ENCODE measurements at regions not wholly inside any gene's neighbourhood (a gene's known extent, or its start where the extent isn't known, plus 50 kb on each side); places are given as distances from the start of the nearest gene placed in this dataset.
A peak's percentile ranks its signal among the peaks of the same experiment; 100 is the strongest.
"Not testable (repeated sequence)": the region's sequence is repeated elsewhere in the genome, so short reads cannot be mapped to it uniquely, and the experiment has no call there.

DNA sequence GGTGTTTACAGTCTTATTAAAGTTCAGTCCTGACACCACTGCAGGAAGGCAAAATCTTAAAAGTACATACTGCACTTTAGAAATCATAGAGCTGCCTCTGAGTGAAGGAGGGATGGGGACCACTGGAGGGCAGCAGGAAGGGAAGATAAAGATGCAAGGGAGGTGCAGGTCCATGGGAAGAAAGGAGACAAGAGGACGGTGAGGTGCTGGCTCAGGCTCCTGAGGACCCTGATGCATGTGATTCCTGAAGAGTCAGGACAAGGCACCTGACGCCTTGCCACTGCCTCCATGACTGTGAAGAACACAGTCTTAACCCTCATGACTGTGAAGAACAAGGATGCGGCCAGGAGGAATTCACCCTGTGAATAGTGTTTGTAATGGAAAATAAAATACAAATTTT, 116.2 kb upstream of the NPAS2 start:
- DNase-seq = no peak

DNA sequence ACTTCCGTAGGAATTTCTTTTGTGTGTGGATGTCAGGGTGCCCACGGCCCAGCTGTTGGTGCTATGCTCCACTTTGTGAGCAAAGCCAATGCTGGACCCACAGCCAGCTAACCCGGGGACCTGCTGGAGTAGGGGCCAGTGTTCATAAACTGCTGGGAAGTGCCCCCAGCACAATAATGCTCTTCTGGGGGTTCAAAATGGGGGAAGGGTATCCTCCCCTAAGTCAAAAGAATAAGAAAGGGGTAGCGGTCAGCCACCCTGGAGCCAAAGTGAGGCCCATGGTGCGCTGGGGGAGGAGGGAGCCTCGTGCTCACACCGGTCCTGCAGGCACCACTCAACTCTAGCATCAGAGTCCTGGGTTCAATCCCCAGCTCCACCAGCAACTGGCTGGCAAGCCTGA, 115.8 kb upstream of the NPAS2 start:
- DNase-seq = no peak

DNA sequence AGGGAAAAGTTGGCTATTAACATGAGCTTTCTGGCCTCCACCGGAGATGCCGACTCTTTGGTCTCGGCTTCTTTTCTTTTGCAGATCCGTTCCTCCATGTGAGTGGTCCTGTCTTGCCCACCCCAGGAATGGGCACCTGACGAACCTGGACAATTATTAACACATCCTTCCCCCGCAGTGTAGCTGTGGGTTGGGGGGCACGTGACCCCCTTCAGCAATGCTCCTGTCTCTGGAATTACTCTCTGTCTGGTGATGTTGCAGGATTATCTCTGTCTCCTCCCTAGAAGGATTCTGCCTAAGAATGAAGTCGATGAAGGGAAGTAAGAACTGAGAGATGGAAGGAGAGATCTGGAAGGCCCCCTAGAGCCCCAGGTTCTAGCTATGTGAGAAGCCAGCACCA, 115.2 kb upstream of the NPAS2 start:
- no peak for DNase-seq

DNA sequence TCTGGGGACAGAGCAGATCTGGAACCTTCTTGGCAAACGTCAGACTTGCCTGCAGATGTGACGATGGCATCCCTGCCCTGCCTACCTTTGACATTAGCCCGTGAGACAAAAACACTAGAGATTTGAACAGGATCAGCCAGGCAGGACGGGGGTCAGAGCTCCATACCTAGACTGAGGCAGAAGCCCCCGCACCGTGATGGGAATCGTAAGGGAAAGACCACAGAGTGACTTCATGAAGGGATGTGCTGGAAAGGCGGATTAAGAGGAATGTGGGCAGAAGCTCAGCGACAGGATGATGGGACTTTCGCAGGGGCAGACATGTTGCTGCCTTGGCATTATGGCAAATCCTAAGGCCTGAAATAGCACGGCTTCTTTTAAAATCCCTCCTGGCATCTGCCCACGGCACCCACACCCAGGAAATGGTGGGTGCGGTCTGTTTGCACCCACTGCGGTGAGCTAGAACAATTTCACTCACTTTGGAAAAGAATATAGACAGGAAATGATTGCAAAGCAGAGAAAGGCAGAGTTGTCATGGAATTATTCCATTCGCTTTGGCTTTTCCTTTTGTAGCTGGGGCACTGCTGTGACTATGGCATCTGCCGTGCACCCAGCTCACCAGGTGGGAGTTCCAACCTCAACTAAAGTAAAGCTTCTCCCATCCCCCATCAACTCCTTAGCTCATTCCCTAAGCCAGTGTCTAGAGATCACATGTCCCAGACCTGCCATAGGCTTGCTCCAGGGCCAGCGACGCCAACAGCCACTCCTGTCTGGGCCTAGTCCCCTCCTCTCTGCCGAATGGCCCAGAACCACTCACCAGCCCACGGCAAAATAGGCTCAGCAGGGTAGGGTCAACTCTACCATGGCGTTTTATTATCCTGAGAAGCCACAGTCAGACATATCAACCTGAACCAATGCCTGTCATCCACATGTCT, 112.7 kb upstream of the NPAS2 start:
- no peak for DNase-seq

DNA sequence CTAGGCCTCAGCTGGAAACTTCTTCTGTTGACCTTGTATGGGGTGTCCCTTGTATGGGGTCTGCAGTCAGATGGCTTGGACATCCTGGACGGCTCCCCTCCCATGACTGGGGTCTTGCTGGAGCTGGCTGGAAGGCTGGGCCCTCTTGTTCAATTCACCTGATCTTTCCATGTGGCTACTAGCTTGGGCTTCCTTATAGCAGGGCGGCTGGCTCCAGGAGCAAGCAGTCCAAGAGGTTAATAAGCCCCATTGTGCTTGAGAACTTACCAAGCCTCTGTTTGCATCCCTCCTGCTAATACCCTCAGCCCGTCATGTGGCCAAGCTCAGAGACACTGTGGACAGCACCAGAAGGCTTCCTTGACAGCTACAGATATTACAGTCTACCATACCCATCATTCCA, 111.6 kb upstream of the NPAS2 start:
- no peak for DNase-seq

DNA sequence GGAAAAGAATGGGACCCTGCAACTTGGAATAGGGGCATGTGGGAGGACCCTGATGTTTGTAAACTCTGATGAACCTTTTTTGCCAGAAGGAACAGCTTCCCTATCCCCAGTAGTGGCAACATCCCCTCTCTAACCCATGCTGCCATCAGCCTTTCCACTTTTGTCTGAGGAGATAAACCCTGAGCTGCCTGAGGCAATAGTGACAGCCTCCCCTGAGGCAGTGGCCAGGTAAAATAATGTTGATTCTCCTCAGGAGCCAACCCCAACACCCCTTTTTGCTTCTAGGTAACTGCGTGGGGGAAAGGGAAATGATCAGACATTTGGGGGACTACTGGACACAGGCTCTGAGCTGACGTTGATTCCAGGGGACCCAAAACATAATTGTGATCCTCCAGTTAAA, 106.8 kb upstream of the NPAS2 start:
- no peak for DNase-seq

DNA sequence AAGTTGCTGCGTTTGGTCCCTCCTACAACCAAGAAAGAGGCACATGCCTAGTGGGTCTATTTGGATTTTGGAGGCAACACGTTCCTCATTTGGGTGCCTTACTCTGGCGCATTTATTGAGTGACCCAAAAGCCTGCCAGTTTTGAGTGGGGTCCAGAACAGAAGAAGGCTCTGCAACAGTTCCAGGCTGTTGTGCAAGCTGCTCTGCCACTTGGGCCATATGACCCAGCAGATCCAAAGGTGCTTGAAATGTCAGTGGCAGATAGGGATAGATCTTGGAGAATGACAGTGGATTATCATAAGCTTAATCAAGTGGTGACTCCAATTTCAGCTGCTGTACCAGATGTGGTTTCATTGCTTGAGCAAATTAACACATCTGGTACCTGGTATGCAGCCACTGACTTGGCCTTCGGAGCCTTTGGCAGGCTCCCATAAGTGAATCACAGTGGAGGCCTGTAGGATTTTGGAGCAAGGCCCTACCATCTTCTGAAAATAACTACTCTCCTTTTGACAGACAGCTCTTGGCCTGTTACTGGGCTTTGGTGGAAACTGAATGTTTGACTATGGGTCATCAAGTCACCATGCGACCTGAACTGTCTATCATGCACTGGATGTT, 105.4 kb upstream of the NPAS2 start:
- DNase-seq = not testable (repeated sequence)

DNA sequence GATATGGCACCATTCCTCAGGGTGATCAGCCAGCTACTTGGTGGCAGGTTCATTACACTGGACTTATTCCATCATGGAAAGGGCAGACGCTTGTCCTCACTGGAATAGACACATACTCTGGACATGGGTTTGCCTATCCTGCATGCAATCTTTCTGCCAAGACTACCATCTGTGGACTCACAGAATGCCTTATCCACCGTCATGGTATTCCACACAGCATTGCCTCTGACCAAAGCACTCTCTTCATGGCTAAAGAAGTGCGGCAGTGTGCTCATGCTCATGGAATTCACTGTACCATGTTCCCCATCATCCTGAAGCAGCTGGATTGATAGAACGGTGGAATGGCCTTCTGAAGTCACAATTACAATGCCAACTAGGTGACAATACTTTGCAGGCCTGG, 104.1 kb upstream of the NPAS2 start:
- DNase-seq = not testable (repeated sequence)

DNA sequence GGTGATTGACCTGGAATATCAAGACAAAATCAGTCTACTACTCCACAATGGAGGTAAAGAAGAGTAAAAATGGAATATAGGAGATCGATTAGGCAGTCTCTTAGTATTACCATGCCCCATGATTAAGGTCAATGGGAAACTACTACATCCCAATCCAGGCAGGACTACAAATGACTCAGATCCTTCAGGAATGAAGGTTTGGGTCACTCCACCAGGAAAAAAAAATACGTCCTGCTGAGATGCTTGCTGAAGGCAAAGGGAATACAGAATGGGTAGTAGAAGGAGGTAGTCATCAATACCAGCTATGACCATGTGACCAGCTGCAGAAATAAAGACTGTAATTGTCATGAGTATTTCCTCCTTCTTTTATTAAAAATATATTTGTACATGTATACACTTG, 103.4 kb upstream of the NPAS2 start:
- no peak for DNase-seq

DNA sequence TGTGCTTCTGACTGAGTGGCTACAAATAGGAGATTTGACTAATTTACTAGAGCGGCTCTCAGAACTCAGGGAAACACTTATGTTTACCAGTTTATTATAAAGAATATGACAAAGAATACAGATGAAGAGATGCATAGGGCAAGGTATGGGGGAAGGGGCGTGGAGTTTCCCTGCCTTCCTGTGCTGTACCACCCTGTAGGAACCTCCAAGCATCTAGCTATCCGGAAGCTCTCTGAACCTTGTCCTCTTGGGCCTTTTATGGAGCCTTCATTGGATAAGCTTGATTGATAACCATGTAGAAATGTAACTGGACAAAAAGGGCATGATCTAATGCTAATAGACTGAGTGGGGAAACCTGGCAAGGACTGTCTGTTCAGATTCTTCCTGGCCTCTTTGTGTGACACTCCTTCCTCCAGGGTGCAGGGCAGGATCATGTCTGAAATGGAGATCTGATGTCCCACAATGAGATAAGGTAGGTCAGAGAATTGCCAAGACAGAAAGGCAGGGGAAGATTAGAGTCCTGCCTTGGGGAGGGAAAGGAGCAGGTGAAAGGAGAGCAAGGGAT, 101.8 kb upstream of the NPAS2 start:
- no peak for DNase-seq

DNA sequence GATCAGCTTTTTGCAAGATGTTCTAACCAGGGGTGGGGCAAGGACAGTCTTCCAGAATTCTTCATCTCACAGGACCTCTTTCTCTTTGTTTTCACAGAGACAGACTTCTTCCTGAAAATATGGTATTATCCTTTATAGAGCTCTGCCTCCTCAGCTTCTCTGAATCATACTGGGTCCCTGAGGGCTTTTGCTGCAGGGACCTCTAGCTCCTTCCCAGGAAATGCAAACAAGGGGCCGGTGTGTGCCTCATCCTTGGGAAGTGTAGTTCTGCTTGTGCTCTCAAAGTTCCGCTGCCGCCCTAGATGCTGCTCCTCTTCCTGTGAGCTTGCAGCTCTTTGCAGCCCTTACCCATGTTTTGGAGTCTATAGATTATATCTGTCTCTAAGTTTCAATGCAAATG, 99.5 kb upstream of the NPAS2 start:
- DNase-seq = no peak

DNA sequence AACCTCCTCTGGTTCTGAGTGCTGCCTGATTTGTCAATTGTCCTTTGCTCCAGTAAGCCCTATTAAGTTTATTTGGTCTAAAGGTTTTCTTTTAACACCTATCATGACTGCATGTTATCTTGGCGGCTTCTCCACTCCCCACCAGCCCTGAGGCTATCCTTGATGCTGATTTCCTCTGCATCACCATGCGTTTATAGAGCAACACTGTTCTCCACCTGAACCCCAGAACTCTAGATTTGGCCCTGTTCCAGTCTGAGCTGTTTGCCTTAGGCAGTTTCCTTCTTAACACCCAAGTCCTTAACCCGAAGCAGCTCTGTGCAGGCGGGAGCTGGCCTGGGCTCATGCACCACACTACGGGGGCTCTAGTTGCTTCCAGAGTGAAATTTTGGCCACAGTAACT, 98.2 kb upstream of the NPAS2 start:
- DNase-seq = no peak

DNA sequence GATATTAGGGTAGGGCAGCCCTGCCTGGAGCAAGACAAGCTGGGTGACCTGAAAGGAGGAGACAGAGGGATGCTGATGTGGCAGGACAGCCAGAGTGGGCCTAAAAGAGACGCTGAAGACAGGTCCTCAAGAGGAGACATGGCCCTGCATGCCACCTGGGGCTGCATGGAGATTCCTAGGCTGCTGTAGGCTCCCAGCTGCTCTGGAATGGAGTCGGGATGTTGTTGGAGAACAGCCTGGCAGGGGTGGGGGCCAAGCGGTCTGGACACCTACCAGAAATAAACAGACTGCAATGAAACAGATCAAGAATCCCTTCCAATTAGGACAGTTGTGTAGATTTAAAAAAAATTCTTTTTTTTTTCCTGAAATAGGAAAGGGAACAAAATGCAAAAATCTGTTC, 97.8 kb upstream of the NPAS2 start:
- DNase-seq = no peak

DNA sequence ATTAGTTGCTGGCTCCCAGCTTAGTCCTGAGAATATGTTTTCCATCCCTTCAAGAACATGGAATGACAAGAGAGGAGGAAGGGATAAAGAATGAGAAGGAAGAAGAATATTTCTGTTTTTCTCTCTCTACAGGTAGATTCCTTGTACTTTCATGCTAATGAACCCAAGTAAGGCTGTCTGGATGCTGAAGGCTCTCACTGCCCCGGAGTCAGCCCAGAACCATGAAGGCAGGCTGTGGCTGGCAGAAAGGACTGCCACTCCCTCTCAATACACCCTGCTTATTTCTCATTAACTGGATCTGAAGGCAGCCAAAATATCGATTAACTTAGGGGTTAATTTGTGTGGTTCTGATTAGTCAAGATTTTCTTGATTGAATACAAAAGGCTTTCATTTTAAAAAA, 93.1 kb upstream of the NPAS2 start:
- DNase-seq = no peak

DNA sequence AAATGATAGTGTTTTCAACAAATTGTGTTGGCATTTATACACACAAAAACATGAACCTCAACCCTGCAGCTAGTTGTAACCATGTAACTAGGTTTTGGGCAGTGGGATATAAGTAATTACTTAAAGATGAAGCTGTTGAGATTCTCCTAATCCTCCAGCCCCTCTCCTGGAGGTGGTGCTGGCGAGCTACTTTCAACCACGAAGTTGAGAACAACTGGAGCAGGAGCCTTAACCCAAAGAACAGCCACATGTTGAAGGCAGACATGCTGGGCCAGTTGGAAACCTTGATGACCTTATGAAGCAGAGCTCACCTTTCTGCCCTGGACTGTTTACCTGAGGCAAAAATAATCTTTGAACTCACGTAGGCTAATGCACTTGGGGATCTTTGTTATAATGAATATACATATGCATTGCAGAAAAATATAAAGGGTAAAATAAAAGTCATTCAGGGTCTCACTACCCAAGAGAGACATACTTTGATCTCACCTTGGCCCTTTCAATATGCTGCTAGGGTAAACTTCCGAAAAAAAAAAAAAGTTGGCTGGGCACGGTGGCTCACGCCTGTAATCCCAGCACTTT, 89.6 kb upstream of the NPAS2 start:
- DNase-seq = peak; percentile 54 to 77

DNA sequence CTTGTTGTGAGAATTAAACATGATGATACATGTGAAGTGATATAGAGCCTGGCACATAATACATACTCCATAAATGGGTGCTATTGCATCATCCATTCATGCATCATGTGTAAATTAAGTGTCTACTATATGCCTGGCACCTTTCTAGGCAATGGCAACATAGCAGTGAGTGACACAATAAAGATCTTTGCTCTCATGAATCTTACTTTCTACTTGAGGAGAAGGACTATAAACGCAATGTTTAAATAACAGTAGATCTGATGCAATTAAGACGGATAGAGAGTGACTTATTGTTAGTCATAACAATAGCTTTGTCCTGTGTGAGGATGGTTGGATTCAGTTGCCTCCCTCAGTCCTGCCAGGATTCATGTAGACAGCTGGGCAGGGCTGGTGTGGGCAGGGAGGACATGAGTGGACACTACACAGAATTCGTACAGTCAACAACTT, 88.4 kb upstream of the NPAS2 start:
- no peak for DNase-seq

DNA sequence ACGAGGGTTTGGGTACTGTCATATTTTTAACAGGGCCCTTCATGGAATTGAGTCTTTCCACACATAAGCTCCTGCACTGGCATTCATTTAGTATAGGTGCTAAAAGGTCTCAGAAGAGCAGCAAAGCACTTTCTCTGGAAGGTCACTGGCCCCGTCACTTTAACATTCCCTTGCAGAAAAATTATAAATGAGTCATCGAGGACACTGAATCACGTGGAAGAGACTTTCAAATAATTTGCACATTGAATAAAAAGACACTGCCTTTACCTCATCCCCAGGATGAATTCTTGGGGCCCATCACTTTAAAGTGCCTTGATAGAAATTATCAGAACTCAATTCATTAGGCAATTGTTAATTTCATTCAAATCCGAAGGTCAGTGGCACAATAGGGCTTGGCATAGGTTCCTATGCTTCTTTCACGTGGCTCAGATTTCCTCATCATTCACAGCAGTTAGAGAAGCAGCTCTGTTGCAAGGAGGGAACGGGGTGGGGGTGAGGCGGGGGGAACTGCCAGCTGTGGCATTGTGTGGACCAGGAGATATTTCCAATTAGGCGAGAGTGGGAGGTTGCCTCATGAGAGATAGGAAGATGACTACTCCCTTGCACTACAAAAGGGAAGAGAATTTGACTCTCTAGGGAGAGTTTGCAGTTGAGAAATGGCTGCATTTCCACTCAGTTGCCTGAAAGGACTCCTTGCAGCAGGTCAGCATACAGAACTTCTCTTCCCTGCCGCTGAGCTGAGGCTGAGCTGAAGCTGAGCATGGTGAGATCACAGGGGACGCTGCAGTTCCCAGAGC, 86.3 kb upstream of the NPAS2 start:
- DNase-seq = no peak

DNA sequence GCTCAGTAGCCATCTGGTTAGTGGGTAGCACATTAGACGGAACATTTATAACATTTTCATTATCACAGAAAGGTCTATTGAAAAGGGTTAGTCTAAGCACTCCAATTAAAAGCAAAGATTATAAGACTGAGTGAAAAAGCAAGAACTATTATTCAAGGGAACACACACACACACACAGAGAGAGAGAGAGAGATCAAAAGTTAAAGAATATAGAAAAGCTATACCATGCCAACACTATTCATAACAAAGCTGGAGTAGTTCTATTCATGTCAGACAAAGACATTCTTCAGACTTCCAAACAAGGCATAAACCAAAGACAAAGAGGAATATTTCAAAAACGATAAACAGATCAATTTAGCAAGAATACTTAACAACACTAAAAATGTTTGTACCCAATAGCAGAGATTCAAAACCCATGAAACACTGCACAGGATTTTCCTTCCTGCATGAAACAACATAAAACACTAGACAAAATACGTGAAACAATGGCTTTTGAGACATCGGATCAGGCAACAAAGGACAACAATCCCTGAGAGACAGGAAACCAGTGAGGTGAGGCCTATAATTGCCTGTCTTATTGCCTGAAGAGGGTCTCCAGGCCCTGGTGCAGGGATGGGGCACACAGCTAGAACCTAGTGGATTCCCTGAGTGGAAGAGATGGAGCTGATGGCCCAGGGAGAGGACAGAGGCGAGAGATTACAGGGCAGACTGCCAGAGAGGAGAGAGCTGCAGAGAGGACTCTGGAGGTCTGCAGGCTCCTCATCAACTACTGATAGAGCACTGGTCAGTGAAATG, 83.6 kb upstream of the NPAS2 start:
- no peak for DNase-seq

DNA sequence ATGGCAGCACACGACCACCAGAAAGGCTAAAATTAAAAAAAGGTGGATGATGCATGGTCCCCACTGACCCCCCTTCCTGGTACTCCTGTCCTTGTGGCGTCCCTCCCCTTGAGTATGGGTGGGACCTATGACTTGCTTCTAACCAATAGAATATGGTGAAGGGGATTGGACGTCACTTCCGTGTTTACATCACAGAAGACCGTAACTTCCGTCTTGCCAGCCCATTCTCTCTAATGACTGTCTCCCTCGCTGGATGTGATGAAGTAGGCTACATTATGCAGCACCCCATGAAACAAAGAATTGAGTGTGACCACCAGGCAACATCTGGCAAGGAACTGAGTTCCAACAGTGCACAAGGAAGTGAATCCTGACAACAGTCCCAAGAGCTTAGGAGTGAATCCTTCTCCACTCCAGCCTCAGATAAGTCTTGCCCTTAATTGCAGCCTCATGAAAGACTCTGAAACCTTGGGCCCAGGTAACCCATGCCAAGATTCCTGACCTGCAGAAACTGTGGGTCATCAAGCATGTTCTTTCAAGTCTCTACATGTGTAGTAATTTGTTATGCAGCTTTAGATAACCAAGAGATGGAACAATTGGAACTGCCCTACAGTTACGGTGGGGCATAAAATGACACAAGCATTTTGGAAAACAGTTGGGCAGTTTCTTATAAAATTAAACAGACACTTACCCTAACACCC, 80.1 kb upstream of the NPAS2 start:
- DNase-seq = peak in 1 of 2 experiments; percentile 11

DNA sequence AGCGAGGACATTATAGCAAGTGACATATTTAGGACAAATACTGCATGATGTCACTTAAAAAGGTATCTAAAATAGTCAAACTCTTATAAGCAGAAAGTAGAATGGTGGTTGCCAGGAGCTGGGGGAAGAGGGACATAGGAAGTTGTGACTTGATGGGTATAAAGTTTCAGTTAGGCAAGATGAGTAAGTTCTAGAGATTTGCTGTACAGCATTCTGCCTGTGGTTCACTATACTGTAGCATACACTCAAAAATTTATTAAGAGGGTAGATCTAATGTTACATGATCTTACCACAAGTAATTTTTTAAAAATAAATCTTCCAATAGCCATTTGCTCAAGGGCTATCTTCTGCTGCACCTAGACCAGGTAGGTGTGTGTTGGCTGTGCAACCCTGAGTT, 78.1 kb upstream of the NPAS2 start:
- no peak for DNase-seq
